Left renal pelvis (tissue), 4 donors: ENCODE measurements at regions not wholly inside any gene's neighbourhood (a gene's known extent, or its start where the extent isn't known, plus 50 kb on each side); places are given as distances from the start of the nearest gene placed in this dataset.
"Not testable (repeated sequence)": the region's sequence is repeated elsewhere in the genome, so short reads cannot be mapped to it uniquely, and the experiment has no call there.

ENCODE experiments used
- DNase-seq, 4 donors: peaks; one replicate each; pipeline ENCODE4 v3.0.0-alpha.2; 2013; ENCODE audit warnings: low read depth in 4 of 4, low spot score in 3 of 4

- no peak for DNase-seq
Measured at GRCh38 chr12:131445184-131445774, 265.6 kb upstream of the SFSWAP start.

- no peak for DNase-seq
Measured at GRCh38 chr12:131445795-131446194, 265.1 kb upstream of the SFSWAP start.

- DNase-seq = not testable (repeated sequence)
Measured at GRCh38 chr12:131447636-131448035, 263.3 kb upstream of the SFSWAP start.

- no peak for DNase-seq
Measured at GRCh38 chr12:131448254-131448795, 262.6 kb upstream of the SFSWAP start.

- no peak for DNase-seq
Measured at GRCh38 chr12:131449027-131449426, 261.9 kb upstream of the SFSWAP start.

GRCh38 chr12:131452444-131452860 is 258.4 kb upstream of the SFSWAP start:
- no peak for DNase-seq

GRCh38 chr12:131454418-131455217 is 256.3 kb upstream of the SFSWAP start:
- peak in 1 of 4 donors; percentile 29 for DNase-seq

GRCh38 chr12:131455218-131455506 is 255.7 kb upstream of the SFSWAP start:
- DNase-seq = no peak

- no peak for DNase-seq
Measured at GRCh38 chr12:131455581-131456110, 255.2 kb upstream of the SFSWAP start.

GRCh38 chr12:131456301-131457027 is 254.4 kb upstream of the SFSWAP start:
- no peak for DNase-seq

GRCh38 chr12:131457028-131457310 is 253.9 kb upstream of the SFSWAP start:
- DNase-seq = no peak

GRCh38 chr12:131457331-131458047 is 253.4 kb upstream of the SFSWAP start:
- no peak for DNase-seq

- DNase-seq = no peak
Measured at GRCh38 chr12:131458048-131458374, 252.9 kb upstream of the SFSWAP start.

- no peak for DNase-seq
Measured at GRCh38 chr12:131458931-131459772, 251.7 kb upstream of the SFSWAP start.

- no peak for DNase-seq
Measured at GRCh38 chr12:131459773-131460365, 251.0 kb upstream of the SFSWAP start.

GRCh38 chr12:131460520-131460919 is 250.4 kb upstream of the SFSWAP start:
- DNase-seq = no peak

- DNase-seq = no peak
Measured at GRCh38 chr12:131461096-131461495, 249.8 kb upstream of the SFSWAP start.

GRCh38 chr12:131463174-131463573 is 247.7 kb upstream of the SFSWAP start:
- no peak for DNase-seq

- no peak for DNase-seq
Measured at GRCh38 chr12:131464081-131464480, 246.8 kb upstream of the SFSWAP start.

- DNase-seq = no peak
Measured at GRCh38 chr12:131466306-131466705, 244.6 kb upstream of the SFSWAP start.
